ENCODE measurements at regions not wholly inside any gene's neighbourhood (a gene's known extent, or its start where the extent isn't known, plus 50 kb on each side); places are given as distances from the start of the nearest gene placed in this dataset.
"Not testable (repeated sequence)": the region's sequence is repeated elsewhere in the genome, so short reads cannot be mapped to it uniquely, and the experiment has no call there.

DNA sequence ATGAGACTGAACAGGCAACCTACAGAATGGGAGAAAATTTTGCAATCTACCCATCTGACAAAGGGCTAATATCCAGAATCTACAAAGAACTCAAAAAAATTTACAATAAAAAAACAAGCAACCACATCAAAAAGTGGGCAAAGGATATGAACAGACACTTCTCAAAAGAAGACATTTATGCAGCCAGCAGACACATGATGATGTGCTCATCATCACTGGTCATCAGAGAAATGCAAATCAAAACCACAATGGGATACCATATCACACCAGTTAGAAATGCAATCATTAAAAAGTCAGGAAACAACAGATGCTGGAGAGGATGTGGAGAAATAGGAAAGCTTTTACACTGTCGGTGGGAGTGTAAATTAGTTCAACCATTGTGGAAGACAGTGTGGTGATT is 51.7 kb upstream of the PAXBP1 start:
- not testable (repeated sequence) for DNase-seq (ENCODE audit: low read depth)

GRCh38 chr21:32824950-32825349 is 53.4 kb upstream of the PAXBP1 start:
- no peak for DNase-seq (ENCODE audit: low read depth)

DNA sequence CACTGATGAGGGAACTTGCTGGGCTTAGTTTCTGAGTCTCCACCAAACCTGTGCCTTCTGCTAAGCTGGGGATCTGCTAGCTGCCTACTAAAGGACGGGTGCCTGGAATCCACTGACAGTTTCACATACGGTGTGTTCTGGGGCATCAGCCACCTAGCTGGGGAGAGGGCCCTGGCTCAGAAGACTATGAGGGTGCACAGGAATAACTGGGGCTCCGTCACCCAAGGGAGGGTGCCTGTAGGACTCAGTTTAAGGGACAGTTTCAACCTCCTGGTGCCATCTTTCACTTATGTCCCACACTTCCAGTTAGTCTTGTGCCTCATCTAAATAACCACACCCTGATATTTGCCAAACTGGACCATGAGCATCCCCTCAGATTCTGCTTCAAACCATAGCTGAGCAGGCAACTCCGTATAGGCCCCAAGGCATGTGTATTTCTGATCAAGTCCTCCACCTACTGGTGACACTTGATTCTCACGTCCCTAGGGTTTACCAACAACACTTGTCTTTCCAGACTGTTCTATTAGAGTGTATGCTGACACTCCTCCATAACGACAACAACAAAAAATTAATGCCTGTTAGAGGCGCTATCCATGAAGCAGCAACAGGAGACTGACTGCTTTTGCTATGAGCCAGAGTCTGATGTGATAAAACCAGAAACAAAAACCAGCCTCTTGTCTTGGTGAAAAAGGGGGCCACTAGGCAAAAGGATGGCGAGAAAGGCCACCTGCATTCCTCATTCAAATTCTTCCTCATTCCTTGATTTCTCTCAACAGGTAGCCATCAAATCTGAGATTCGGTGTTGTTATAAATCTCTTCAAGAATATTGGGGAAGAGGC is 55.0 kb upstream of the PAXBP1 start:
- no peak for DNase-seq (ENCODE audit: low read depth)

DNA sequence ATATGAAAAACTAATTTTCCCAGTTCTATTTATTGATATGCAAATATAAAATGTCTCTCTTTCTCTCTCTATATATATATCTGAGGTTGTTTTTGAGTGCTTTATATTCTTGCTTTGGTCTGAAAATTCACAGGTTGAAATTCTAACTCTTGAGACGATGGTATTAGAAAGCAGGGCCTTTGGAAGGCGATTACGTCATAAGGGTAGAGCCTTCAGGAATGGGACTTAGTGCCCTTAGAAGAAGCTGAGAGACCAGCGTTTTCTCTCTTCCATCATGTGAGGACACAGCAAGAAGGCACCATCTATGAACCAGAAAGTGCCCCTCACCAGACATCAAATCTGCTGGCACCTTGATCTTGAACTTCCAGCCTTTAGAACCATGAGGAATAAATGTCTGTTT is 57.4 kb upstream of the PAXBP1 start:
- DNase-seq (ENCODE audit: low read depth) = no peak

DNA sequence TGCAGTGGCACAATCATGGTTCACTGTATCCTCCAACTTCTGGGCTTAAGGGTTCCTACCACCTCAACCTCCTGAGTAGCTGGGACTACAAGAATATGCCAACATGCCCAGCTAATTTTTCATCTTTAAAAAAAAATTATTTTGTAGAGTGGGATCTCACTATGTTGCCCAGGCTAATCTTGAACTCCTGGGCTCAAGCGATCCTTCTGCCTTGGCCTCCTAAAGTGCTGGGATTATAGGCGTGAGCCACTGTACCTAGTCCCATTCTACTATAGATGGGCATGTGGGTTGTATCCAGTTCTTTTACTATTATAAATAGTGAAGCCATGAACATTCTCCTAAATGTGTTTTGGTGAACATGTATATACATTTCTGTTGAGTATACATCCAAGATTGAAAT is 57.9 kb upstream of the PAXBP1 start:
- no peak for DNase-seq (ENCODE audit: low read depth)

- not testable (repeated sequence) for DNase-seq (ENCODE audit: low read depth)
Measured at GRCh38 chr21:32831779-32832178, 60.2 kb upstream of the PAXBP1 start.

DNA sequence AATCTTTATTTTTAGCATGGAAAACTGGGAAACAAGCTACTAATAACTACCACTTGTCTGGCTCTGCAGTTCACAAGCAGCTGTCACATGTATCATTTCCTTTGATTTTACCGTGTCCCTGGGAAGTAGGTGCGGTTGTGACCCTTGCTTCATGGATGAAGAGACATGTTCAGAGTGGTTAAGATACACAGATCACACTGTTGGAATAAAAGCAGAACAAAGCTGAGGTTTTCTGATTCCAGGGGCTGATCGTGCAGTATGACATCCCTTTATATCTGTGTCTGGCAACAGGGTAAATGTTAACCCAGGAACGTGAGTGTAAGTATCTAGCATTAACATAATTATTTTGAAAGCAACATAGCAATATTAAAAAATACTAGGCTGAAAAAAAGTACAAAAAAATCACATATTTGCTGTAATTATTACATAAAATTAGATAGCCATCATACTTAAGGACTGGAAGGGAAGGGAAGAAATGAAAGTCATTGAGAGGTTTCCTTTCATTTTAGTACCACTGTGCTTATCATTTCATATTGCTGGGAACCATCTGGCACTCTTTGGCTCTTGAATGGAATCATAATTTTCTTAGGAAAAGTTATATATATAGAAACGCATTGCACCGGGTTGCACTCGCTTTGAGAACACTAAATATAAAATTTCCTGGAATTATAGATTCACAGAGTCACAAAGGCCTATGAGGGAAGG is 62.8 kb upstream of the PAXBP1 start:
- DNase-seq (ENCODE audit: low read depth) = no peak

GRCh38 chr21:32834916-32835235 is 63.3 kb upstream of the PAXBP1 start:
- no peak for DNase-seq (ENCODE audit: low read depth)

DNA sequence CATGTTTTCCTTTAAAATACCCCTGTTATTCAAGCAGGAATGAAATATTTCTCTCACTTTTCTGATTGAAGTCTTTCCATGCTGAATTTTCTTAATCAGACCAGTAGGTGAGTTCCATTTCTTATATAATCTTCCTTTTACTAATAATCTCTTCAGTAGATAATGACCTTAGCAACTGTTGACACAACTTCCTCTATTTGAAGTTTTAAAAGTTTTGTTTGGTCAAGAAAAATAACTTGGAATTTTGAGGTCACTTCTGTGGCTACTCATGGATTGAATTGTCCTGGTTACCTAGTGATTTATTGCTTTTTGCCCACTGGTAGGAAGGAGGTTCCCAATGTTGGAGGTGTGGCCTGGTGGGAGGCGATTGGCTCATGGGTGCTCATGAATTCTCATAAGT is 70.6 kb upstream of the PAXBP1 start:
- no peak for DNase-seq (ENCODE audit: low read depth)

DNA sequence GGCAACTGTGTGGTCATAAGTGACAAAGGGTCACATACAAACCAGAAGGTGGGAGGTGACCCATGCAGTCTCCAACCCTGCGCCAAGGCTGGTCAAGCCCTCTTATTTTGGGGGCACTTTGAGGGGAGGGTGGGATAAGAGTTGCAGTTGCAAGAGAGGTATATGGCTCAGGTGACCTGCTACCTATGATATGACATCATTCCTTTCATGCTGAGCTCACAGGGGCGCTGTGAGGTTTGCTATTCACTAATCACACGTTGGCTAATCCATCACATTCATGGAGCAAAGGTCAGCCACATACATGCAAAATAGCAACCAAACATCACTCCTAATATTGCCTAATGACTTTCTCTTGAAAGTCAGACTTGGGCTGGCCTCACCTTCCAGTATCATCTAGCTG is 72.0 kb upstream of the PAXBP1 start:
- no peak for DNase-seq (ENCODE audit: low read depth)

DNA sequence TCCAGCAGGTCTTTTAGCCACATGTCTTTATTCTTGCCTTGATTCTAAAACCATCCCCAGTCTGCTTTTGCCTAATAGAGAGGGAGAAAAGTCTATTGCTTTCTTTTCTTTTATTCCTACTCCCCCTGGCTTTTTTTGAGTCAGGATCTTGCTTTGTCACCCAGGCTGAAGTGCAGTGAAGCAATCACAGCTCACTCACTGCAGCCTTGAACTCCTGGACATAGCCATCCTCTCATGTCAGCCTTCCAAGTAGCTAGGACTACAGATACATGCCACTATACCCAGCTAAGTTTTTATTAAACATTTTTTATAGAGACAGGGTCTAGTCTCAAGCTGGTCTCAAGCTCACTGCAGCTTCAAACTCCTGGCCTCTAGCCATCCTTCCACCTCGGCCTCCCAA is 72.5 kb upstream of the PAXBP1 start:
- no peak for DNase-seq (ENCODE audit: low read depth)

GRCh38 chr21:32844653-32845436 is 73.3 kb upstream of the PAXBP1 start:
- DNase-seq (ENCODE audit: low read depth) = no peak

GRCh38 chr21:32858628-32859027 is 87.1 kb upstream of the PAXBP1 start:
- no peak for DNase-seq (ENCODE audit: low read depth)

DNA sequence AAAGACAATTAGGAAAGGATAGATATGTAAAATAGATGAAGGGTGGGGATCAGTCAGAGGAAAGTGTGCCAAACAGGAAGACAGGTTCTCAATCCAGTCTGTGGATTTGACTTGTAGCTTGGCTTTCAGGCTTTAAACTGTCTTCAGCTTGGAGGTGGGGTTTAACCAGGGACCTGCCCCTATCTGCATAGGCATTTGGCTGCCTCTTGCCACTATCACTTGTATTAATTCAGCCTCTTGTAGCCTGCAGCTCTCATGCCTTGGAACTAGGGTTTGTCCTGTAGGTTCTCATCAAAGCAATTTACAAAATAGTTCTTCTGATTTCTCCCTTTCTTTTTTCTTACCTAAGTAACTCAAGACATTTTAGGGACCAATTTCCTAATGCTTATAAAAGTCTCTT is 88.8 kb upstream of the PAXBP1 start:
- no peak for DNase-seq (ENCODE audit: low read depth)

DNA sequence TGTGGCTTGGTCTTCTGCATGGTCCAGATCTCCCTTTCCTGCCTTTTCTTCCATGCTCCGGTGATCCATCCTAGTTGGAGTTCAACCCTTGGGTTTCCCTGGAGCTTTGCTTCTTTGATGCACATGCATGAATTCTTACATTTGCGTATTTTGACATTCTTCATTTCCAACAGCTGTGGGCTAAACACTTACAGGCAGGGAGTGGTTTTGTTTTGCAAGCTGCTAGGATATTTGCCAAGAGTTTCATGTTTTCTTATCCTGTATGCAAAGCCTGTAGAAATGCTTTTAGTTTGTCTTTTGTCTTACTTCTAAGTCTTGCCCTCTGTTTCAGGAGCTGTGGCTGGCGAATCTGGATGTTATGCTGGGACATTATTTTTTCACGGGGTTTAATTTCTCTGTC is 90.3 kb upstream of the PAXBP1 start:
- DNase-seq (ENCODE audit: low read depth) = no peak

GRCh38 chr21:32867597-32867996 is 96.0 kb upstream of the PAXBP1 start:
- DNase-seq (ENCODE audit: low read depth) = no peak

- no peak for DNase-seq (ENCODE audit: low read depth)
Measured at GRCh38 chr21:32868631-32869454, 97.3 kb upstream of the PAXBP1 start.

GRCh38 chr21:32869459-32869858 is 97.9 kb upstream of the PAXBP1 start:
- no peak for DNase-seq (ENCODE audit: low read depth)

DNA sequence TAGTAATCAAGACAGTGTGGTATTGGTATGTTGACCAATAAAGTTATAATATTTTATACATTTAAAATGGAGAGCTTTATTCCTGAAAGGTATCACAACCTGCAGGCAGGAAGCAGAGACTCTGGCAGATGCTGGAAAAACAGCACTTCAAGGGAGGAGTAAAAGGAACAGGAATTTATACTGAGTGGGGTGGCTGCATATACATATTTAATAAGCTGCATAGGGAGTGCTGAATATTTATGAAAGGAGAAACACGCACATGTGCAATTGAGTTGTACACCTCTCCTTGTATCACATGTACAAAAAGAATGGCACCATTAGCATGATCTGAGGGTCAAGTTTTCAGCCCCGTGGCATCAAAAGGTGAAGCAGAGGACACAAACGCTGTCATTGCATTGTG is 104.9 kb upstream of the PAXBP1 start:
- DNase-seq (ENCODE audit: low read depth) = no peak

DNA sequence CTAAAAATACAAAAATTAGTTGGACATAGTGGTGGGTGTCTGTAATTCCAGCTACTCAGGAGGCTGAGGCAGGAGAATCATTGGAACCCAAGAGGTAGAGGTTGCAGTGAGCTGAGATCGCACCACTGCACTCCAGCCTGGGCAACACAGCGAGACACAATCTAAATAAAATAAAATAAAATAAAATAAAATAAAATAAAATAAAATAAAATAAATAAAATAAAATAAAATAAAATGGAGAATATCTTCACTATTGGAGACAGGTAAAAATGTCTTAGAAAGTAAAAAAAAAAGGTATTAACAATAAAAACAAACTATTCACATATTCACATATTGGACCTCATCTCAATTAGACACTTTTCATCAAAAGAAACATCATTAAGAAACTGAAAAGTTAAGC is 106.3 kb upstream of the PAXBP1 start:
- DNase-seq (ENCODE audit: low read depth) = not testable (repeated sequence)

GRCh38 chr21:32878661-32879060 is 107.1 kb upstream of the PAXBP1 start:
- no peak for DNase-seq (ENCODE audit: low read depth)

DNA sequence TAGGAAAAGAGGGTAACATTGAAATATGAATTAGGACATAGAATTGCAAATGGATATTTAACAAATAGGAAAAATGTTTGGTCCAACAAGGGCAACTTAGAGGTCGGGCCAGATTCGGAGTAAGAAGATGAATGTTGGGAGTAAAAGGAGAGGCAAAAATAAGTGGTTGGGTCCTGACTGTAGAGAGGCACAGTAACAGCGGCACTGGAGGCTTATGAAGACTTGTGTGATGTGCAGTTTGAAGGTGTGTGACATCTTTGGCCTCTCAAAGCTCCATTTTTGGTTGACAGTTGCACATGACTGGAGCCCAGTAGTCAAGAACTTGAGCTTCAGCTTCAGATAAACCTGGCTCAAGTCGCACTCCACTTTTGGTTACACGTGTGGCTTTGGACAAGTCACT is 109.9 kb upstream of the PAXBP1 start:
- no peak for DNase-seq (ENCODE audit: low read depth)

Measured in activated T-helper 9 cell treated with anti-CD3 and anti-CD28 coated beads, Interleukin-2, amount 50 U/mL, for 16 hours (primary cell).